ENCODE measurements at regions not wholly inside any gene's neighbourhood (a gene's known extent, or its start where the extent isn't known, plus 50 kb on each side); places are given as distances from the start of the nearest gene placed in this dataset.

GRCh38 chr9:108167136-108167900 is 677.7 kb upstream of the KLF4 start:
- DNase-seq: no peak

- DNase-seq: no peak
These were observed 677.0 kb upstream of the KLF4 start for GRCh38 chr9:108166519-108166918.

GRCh38 chr9:108163321-108164005 is 673.9 kb upstream of the KLF4 start:
- DNase-seq: no peak

GRCh38 chr9:108162664-108163063 is 673.1 kb upstream of the KLF4 start:
- no peak for DNase-seq

- no peak for DNase-seq
These were observed 671.9 kb upstream of the KLF4 start for GRCh38 chr9:108161503-108161902.

GRCh38 chr9:108160706-108161355 is 671.3 kb upstream of the KLF4 start:
- DNase-seq: no peak

GRCh38 chr9:108160039-108160438 is 670.5 kb upstream of the KLF4 start:
- no peak for DNase-seq

GRCh38 chr9:108158236-108158995 is 668.8 kb upstream of the KLF4 start:
- no peak for DNase-seq

GRCh38 chr9:108156270-108156998 is 666.9 kb upstream of the KLF4 start:
- DNase-seq: no peak

GRCh38 chr9:108153416-108153815 is 663.8 kb upstream of the KLF4 start:
- no peak for DNase-seq

GRCh38 chr9:108150736-108151586 is 661.4 kb upstream of the KLF4 start:
- DNase-seq: no peak

GRCh38 chr9:108149326-108149725 is 659.8 kb upstream of the KLF4 start:
- no peak for DNase-seq

GRCh38 chr9:108142504-108143201 is 653.1 kb upstream of the KLF4 start:
- no peak for DNase-seq

GRCh38 chr9:108142142-108142503 is 652.6 kb upstream of the KLF4 start:
- DNase-seq: no peak

- DNase-seq: no peak
These were observed 650.3 kb upstream of the KLF4 start for GRCh38 chr9:108139900-108140299.

- DNase-seq: no peak
These were observed 648.9 kb upstream of the KLF4 start for GRCh38 chr9:108138516-108138915.

GRCh38 chr9:108136656-108137055 is 647.1 kb upstream of the KLF4 start:
- no peak for DNase-seq

- DNase-seq: no peak
These were observed 645.0 kb upstream of the KLF4 start for GRCh38 chr9:108134486-108135128.

GRCh38 chr9:108133680-108134079 is 644.1 kb upstream of the KLF4 start:
- no peak for DNase-seq

- no peak for DNase-seq
These were observed 643.5 kb upstream of the KLF4 start for GRCh38 chr9:108133101-108133500.
